GM23248 (cell line): ENCODE measurements at regions not wholly inside any gene's neighbourhood (a gene's known extent, or its start where the extent isn't known, plus 50 kb on each side); places are given as distances from the start of the nearest gene placed in this dataset.

Experiments used
- DNase-seq: peaks from one replicate; pipeline ENCODE4 v3.0.0-alpha.2; 2015
- H2AFZ ChIP-seq: fragments of 200-600 bp; sonication (generic); 2 replicates; pipeline ENCODE4 v1.6.1; 2016; ENCODE audit warnings: antibody characterized with exemption
- H3F3A ChIP-seq: fragments of 200-600 bp; sonication (generic); 2 replicates; pipeline ENCODE4 v1.6.1; 2016; ENCODE audit warnings: mild to moderate bottlenecking, antibody characterized with exemption, mixed run types; ENCODE audit not compliant: insufficient read depth
- H3K27ac ChIP-seq: fragments of 200-600 bp; sonication (generic); 2 replicates; pipeline ENCODE4 v1.5.1; 2016; ENCODE audit warnings: mild to moderate bottlenecking
- H3K27me3 ChIP-seq: fragments of 200-600 bp; sonication (generic); replicated peaks from 2 replicates; pipeline ENCODE4 v1.6.1; 2016; ENCODE audit warnings: mild to moderate bottlenecking; ENCODE audit not compliant: insufficient read depth
- H3K36me3 ChIP-seq: fragments of 200-600 bp; sonication (generic); 2 replicates; pipeline ENCODE4 v1.6.1; 2016; ENCODE audit warnings: low read depth, mild to moderate bottlenecking
- H3K4me1 ChIP-seq: fragments of 200-600 bp; sonication (generic); 2 replicates; pipeline ENCODE4 v1.6.1; 2016; ENCODE audit warnings: mild to moderate bottlenecking; ENCODE audit not compliant: insufficient read depth
- H3K4me2 ChIP-seq: fragments of 200-600 bp; sonication (generic); one replicate; pipeline ENCODE4 v1.6.1; 2016; ENCODE audit warnings: mild to moderate bottlenecking; ENCODE audit not compliant: unreplicated experiment
- H3K4me3 ChIP-seq: fragments of 200-600 bp; sonication (generic); 2 replicates; pipeline ENCODE4 v1.5.1; 2016; ENCODE audit warnings: mild to moderate bottlenecking
- H3K79me2 ChIP-seq: fragments of 200-600 bp; sonication (generic); 2 replicates; pipeline ENCODE4 v1.6.1; 2016; ENCODE audit warnings: mild to moderate bottlenecking; ENCODE audit not compliant: insufficient read depth
- H3K9ac ChIP-seq: fragments of 200-600 bp; sonication (generic); 2 replicates; pipeline ENCODE4 v1.6.1; 2016; ENCODE audit warnings: mild to moderate bottlenecking
- H3K9me2 ChIP-seq: fragments of 200-600 bp; sonication (generic); 2 replicates; pipeline ENCODE4 v1.6.1; 2016; ENCODE audit warnings: mixed run types, mild to moderate bottlenecking, moderate library complexity; ENCODE audit not compliant: insufficient read depth
- H3K9me3 ChIP-seq: fragments of 200-600 bp; sonication (generic); one replicate; pipeline ENCODE4 v1.6.1; 2017; ENCODE audit warnings: low read depth
- H4K20me1 ChIP-seq: fragments of 200-600 bp; sonication (generic); 2 replicates; pipeline ENCODE4 v1.6.0; 2016; ENCODE audit not compliant: insufficient read depth
- EZH2 ChIP-seq: fragments of 200-600 bp; sonication (generic); IDR thresholded peaks from 2 replicates; pipeline ENCODE4 v1.6.1; 2018; ENCODE audit warnings: antibody characterized with exemption, mild to moderate bottlenecking; ENCODE audit not compliant: insufficient read depth, poor library complexity, severe bottlenecking
- EZH2phosphoT487 ChIP-seq: fragments of 200-600 bp; sonication (generic); IDR thresholded peaks from 2 replicates; pipeline ENCODE4 v1.6.1; 2018; ENCODE audit warnings: antibody characterized with exemption, moderate library complexity, mild to moderate bottlenecking, low read depth; ENCODE audit not compliant: insufficient read depth
- WGBS, 2 experiments: methylation state at CpG; one replicate each; pipeline ENCODE4 v1.1.6; 2015 to 2017; ENCODE audit warnings: low lambda C conversion rate in 2 of 2, low coverage in 1 of 2; ENCODE audit errors: missing lambda C conversion rate in 2 of 2; 5-methylcytosine and 5-hydroxymethylcytosine counted together
- in situ Hi-C: fragments of 300-500 bp; cut with MboI; formaldehyde crosslinking; loops from 2 replicates; pipeline ENCODE4 v1.15.0; 2020

GRCh38 chr12:28826766-28827165 lies 322.3 kb upstream of the FAR2 start:
- no peak overlapping the region for H2AFZ ChIP-seq
- H3F3A ChIP-seq = no peaks in the 10 kb centered on the region
- H3K4me2 ChIP-seq = no peak overlapping the region
- TF ChIP-seq EZH2phosphoT487 = no peak
- TF ChIP-seq EZH2 = no peak
- no peaks in the 10 kb centered on the region; the same call in 1 of the 2 replicates for H3K27me3 ChIP-seq
- peaks cover 4% of the 10 kb centered on the region; the same call in 1 of the 2 replicates for H3K9me2 ChIP-seq
- H3K4me3 ChIP-seq = no peak overlapping the region
- no peaks in the 10 kb centered on the region for H3K36me3 ChIP-seq
- H3K79me2 ChIP-seq = no peaks in the 10 kb centered on the region
- no peak overlapping the region for H3K27ac ChIP-seq
- H3K9me3 ChIP-seq = no peaks in the 10 kb centered on the region
- DNase-seq = no peak
- in situ Hi-C loops = no loop called here
- H4K20me1 ChIP-seq = no peaks in the 10 kb centered on the region
- H3K9ac ChIP-seq = no peak overlapping the region
- no peaks in the 10 kb centered on the region for H3K4me1 ChIP-seq

GRCh38 chr12:28827861-28828260 lies 321.2 kb upstream of the FAR2 start:
- peaks cover 4% of the 10 kb centered on the region; the same call in 1 of the 2 replicates for H3K9me2 ChIP-seq
- in situ Hi-C loops = no loop called here
- H3K36me3 ChIP-seq = no peaks in the 10 kb centered on the region
- no peak overlapping the region for H3K9ac ChIP-seq
- no peak for DNase-seq
- H3K9me3 ChIP-seq = no peaks in the 10 kb centered on the region
- no peak overlapping the region for H2AFZ ChIP-seq
- TF ChIP-seq EZH2 (no peak), EZH2phosphoT487 (no peak)
- H3F3A ChIP-seq = no peaks in the 10 kb centered on the region
- no peaks in the 10 kb centered on the region for H3K79me2 ChIP-seq
- H3K4me3 ChIP-seq = no peak overlapping the region
- H3K27ac ChIP-seq = no peak overlapping the region
- no peaks in the 10 kb centered on the region for H3K4me1 ChIP-seq
- no peak overlapping the region for H3K4me2 ChIP-seq
- H3K27me3 ChIP-seq = no peaks in the 10 kb centered on the region; the same call in 1 of the 2 replicates
- no peaks in the 10 kb centered on the region for H4K20me1 ChIP-seq
- 41 to 43% methylated on average over 3 of the region's 3 CpGs for WGBS, 2 experiments

DNA sequence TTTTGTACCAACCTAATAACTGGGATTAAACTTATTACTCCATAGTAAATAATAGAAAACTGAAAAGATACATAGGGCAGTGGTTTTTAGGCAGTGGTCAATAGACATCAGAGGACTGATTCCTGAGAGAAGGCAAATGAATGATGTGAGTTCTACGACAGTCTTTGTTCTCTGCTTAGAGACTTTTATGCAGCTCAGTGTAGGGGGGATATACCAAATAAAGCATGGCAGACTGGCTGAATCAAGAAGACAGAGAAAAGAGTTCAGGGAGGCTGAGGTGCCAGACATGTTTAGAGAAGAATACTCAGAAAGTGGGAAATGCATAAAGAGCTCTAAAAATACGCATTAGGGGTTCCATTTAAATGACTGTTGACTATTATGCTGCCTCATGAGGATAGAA lies 320.8 kb upstream of the FAR2 start:
- Histone ChIP-seq H3K4me2 (no peak overlapping the region), H2AFZ (no peak overlapping the region), H4K20me1 (no peaks in the 10 kb centered on the region), H3K9me3 (no peaks in the 10 kb centered on the region), H3K27me3 (no peaks in the 10 kb centered on the region; the same call in 1 of the 2 replicates), H3K9me2 (peaks cover 4% of the 10 kb centered on the region; the same call in 1 of the 2 replicates), H3K4me1 (no peaks in the 10 kb centered on the region), H3K4me3 (no peak overlapping the region), H3F3A (no peaks in the 10 kb centered on the region), H3K36me3 (no peaks in the 10 kb centered on the region), H3K27ac (no peak overlapping the region), H3K9ac (no peak overlapping the region), H3K79me2 (no peaks in the 10 kb centered on the region)
- 91 to 97% methylated on average over 2 of the region's 2 CpGs for WGBS, 2 experiments
- no peak for DNase-seq
- TF ChIP-seq EZH2phosphoT487 (no peak), EZH2 (no peak)
- in situ Hi-C loops = no loop called here

DNA sequence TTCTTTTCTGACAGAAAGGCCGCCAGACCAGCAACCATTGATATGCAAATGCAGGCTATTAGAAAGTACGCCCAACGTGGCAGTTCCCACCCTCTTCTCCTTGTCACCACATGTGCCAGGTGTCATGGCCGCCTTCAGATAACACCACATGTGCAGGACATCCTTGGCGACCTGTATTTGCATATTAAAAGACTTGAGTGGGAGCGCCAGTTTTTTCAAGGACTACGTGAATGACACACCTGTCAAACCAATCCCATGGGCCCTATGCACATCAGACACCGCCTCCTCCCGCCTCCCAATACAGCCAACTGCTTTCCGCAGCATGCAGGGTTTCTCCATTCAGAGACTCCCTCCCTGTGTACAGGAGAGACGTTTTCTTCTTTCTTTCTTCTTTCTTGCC lies 318.6 kb upstream of the FAR2 start:
- peaks cover 4% of the 10 kb centered on the region; the same call in 1 of the 2 replicates for H3K9me2 ChIP-seq
- H3K4me1 ChIP-seq = no peaks in the 10 kb centered on the region
- no peaks in the 10 kb centered on the region for H3K36me3 ChIP-seq
- TF ChIP-seq EZH2phosphoT487 = no peak
- in situ Hi-C loops = no loop called here
- DNase-seq = no peak
- H3K9ac ChIP-seq = no peak overlapping the region
- H4K20me1 ChIP-seq = no peaks in the 10 kb centered on the region
- H3K4me3 ChIP-seq = no peak overlapping the region
- no peaks in the 10 kb centered on the region for H3F3A ChIP-seq
- H3K79me2 ChIP-seq = no peaks in the 10 kb centered on the region
- no peak overlapping the region for H3K27ac ChIP-seq
- 70 to 73% methylated on average over 11 of the region's 11 CpGs for whole genome bisulfite sequencing, 2 experiments
- no peaks in the 10 kb centered on the region for H3K9me3 ChIP-seq
- H3K27me3 ChIP-seq = no peaks in the 10 kb centered on the region; the same call in 1 of the 2 replicates
- no peak overlapping the region for H3K4me2 ChIP-seq
- H2AFZ ChIP-seq = no peak overlapping the region

DNA sequence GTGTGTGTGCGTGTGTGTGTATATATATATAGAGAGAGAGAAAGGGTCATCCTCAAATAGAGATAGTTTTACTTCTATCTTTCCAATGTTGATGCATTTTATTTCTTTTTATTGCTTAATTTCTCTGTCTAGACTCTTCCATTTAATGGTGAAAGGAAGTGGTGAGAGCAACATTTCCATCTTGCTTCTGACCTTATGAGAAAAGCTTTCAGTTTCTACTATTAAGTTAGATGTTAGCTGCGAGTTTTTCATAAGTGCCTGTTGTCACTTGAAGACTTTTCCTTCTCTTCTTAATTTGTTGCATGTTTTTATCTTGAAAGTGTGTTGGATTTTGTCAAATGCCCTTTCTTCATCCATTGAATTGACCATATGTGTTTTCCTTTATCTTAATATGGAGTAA lies 304.4 kb upstream of the FAR2 start:
- H3K36me3 ChIP-seq = no peaks in the 10 kb centered on the region
- 30 to 33% methylated on average over 2 of the region's 2 CpGs for WGBS, 2 experiments
- no peak overlapping the region for H3K27ac ChIP-seq
- H3K9ac ChIP-seq = no peak overlapping the region
- no peak for DNase-seq
- no peaks in the 10 kb centered on the region for H3K27me3 ChIP-seq
- in situ Hi-C loops = no loop called here
- H3K4me1 ChIP-seq = no peaks in the 10 kb centered on the region
- H3K4me2 ChIP-seq = no peak overlapping the region
- H4K20me1 ChIP-seq = no peaks in the 10 kb centered on the region
- no peaks in the 10 kb centered on the region for H3F3A ChIP-seq
- no peak overlapping the region for H3K4me3 ChIP-seq
- no peak for TF ChIP-seq EZH2phosphoT487
- TF ChIP-seq EZH2 = no peak
- no peak overlapping the region for H2AFZ ChIP-seq
- H3K9me3 ChIP-seq = no peaks in the 10 kb centered on the region
- no peaks in the 10 kb centered on the region for H3K9me2 ChIP-seq
- no peaks in the 10 kb centered on the region for H3K79me2 ChIP-seq
